Lung (tissue), 11 donors: ENCODE measurements at regions not wholly inside any gene's neighbourhood (a gene's known extent, or its start where the extent isn't known, plus 50 kb on each side); places are given as distances from the start of the nearest gene placed in this dataset.

Experiments used
- ATAC-seq: fragments of 200-7000 bp; cut with Tn5 transposase; one replicate; pipeline ENCODE4 v1.9.1; 2020; ENCODE audit warnings: moderate number of reproducible peaks; ENCODE audit not compliant: insufficient read depth, low FRiP score
- DNase-seq, 3 donors: peaks; one replicate each; pipeline ENCODE4 v3.0.0-alpha.2; 2013 to 2017
- H3K27ac ChIP-seq, 2 donors: one replicate each; pipeline ENCODE4 v1.5.1; 2013; ENCODE audit warnings: mild to moderate bottlenecking in 2 of 2, moderate library complexity in 2 of 2, control low read depth in 1 of 2, inconsistent platforms in 1 of 2, low read depth in 1 of 2, low read length in 1 of 2
- H3K27me3 ChIP-seq, 3 donors: one replicate each; pipeline ENCODE4 v1.5.1; 2013; ENCODE audit warnings: low read length in 2 of 3; ENCODE audit not compliant: control insufficient read depth in 3 of 3, insufficient read depth in 3 of 3
- H3K36me3 ChIP-seq, 4 donors: one replicate each; pipeline ENCODE4 v1.5.1; 2013; ENCODE audit warnings: low read length in 4 of 4, mild to moderate bottlenecking in 1 of 4, moderate library complexity in 1 of 4; ENCODE audit not compliant: control insufficient read depth in 4 of 4, insufficient read depth in 4 of 4
- H3K4me1 ChIP-seq, 5 donors: one replicate each; pipeline ENCODE4 v1.5.1; 2013; ENCODE audit warnings: low read length in 5 of 5, mild to moderate bottlenecking in 2 of 5, moderate library complexity in 1 of 5; ENCODE audit not compliant: control insufficient read depth in 5 of 5, insufficient read depth in 5 of 5
- H3K4me3 ChIP-seq: one replicate; pipeline ENCODE4 v1.5.1; 2013; ENCODE audit warnings: mild to moderate bottlenecking, control low read depth, moderate library complexity
- H3K9ac ChIP-seq, 2 donors: one replicate each; pipeline ENCODE4 v1.5.1; 2013; ENCODE audit warnings: low read length in 2 of 2, control low read depth in 1 of 2; ENCODE audit not compliant: insufficient read depth in 1 of 2
- H3K9me3 ChIP-seq, 4 donors: one replicate each; pipeline ENCODE4 v1.5.1; 2013; ENCODE audit warnings: low read length in 3 of 4, mild to moderate bottlenecking in 1 of 4, moderate library complexity in 1 of 4; ENCODE audit not compliant: control insufficient read depth in 4 of 4, insufficient read depth in 3 of 4
- WGBS, 2 donors: extraction: QIAGEN DNeasy Blood & Tissue Kit; methylation state at CpG; one replicate each; pipeline ENCODE4 v1.1.7; 2013; 5-methylcytosine and 5-hydroxymethylcytosine counted together
- TF ChIP-seq, protein P1 (sequence below): IDR thresholded peaks from 2 replicates; pipeline ENCODE4 v1.5.1; 2012; ENCODE audit warnings: mild to moderate bottlenecking; ENCODE audit errors: control extremely low read depth, extremely low read depth
- donor health status: control.
- donor health status: control.
- donor health status: Bipolar disorder and iron deficiency.
- donor health status: healthy.
- donor health status: DM: yes; HTN: yes; CAD: no.

DNA sequence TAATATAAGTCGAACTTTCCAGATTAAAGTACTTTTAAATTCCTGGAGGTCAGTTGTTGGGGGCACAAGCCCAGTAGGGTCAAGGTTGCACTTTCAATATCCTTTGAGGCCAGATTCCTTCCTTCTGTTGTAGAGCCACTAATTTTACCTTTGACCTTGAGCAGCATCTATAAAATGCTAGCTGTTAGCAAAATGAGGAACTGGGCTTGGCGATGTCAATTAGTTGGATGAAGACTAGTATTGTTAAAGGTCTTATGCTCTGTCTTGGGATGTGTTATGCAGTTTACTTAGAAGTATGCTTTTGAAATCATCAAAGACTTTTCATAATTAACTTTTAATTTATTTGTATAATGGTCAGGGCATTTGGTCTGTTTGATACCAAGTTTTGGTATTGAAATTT is 425.9 kb upstream of the PROX1 start:
- WGBS, 2 donors, result 93 to 95% methylated on average over 2 of the region's 2 CpGs
- no peaks in the 10 kb centered on the region for H3K27me3 ChIP-seq
- H3K36me3 ChIP-seq, result no peaks in the 10 kb centered on the region
- ATAC-seq (no peak), DNase-seq (no peak)
- no peak overlapping the region for H3K4me3 ChIP-seq
- no peak overlapping the region for H3K9ac ChIP-seq
- H3K27ac ChIP-seq, result no peak overlapping the region
- TF ChIP-seq, protein P1, sequence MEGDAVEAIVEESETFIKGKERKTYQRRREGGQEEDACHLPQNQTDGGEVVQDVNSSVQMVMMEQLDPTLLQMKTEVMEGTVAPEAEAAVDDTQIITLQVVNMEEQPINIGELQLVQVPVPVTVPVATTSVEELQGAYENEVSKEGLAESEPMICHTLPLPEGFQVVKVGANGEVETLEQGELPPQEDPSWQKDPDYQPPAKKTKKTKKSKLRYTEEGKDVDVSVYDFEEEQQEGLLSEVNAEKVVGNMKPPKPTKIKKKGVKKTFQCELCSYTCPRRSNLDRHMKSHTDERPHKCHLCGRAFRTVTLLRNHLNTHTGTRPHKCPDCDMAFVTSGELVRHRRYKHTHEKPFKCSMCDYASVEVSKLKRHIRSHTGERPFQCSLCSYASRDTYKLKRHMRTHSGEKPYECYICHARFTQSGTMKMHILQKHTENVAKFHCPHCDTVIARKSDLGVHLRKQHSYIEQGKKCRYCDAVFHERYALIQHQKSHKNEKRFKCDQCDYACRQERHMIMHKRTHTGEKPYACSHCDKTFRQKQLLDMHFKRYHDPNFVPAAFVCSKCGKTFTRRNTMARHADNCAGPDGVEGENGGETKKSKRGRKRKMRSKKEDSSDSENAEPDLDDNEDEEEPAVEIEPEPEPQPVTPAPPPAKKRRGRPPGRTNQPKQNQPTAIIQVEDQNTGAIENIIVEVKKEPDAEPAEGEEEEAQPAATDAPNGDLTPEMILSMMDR, result no peak
- peaks cover 0 to 4% (median 2%) of the 10 kb centered on the region in 4 donors for H3K9me3 ChIP-seq
- no peaks in the 10 kb centered on the region for H3K4me1 ChIP-seq

- no peak overlapping the region for H3K9ac ChIP-seq
- no peak for ATAC-seq
These were observed 423.5 kb upstream of the PROX1 start for GRCh38 chr1:213564215-213564659.

GRCh38 chr1:213568929-213569815 is 418.6 kb upstream of the PROX1 start:
- no peak overlapping the region for H3K27ac ChIP-seq
- ATAC-seq, result no peak
- H3K36me3 ChIP-seq, result no peaks in the 10 kb centered on the region
- H3K27me3 ChIP-seq, result no peaks in the 10 kb centered on the region
- WGBS, 2 donors, result 67 to 73% methylated on average over 4 of the region's 4 CpGs
- DNase-seq, result no peak
- peaks cover 0 to 9% (median 0%) of the 10 kb centered on the region in 5 donors for H3K4me1 ChIP-seq
- TF ChIP-seq, protein P1, result no peak
- no peak overlapping the region for H3K4me3 ChIP-seq
- H3K9ac ChIP-seq, result no peak overlapping the region
- peaks cover 0 to 3% (median 0%) of the 10 kb centered on the region in 4 donors for H3K9me3 ChIP-seq

More at GRCh38 chr1:213564215-213564659, 423.5 kb upstream of the PROX1 start:
- TF ChIP-seq, protein P1, result no peak
- Histone ChIP-seq H3K9me3 (peaks cover 0 to 4% (median 2%) of the 10 kb centered on the region in 4 donors), H3K4me3 (no peak overlapping the region), H3K36me3 (no peaks in the 10 kb centered on the region), H3K4me1 (no peaks in the 10 kb centered on the region), H3K27ac (no peak overlapping the region), H3K27me3 (no peaks in the 10 kb centered on the region)
- no peak for DNase-seq
